ENCODE measurements at regions not wholly inside any gene's neighbourhood (a gene's known extent, or its start where the extent isn't known, plus 50 kb on each side); places are given as distances from the start of the nearest gene placed in this dataset.

- Histone ChIP-seq H3K4me2 (ENCODE audit: control insufficient read depth, extremely low read depth, insufficient read depth, low read depth, low read length) (no peak overlapping the region), H3K79me2 (ENCODE audit: control insufficient read depth, insufficient read depth, low read length) (no peaks in the 10 kb centered on the region), H3K27ac (ENCODE audit: control insufficient read depth, insufficient read depth, low read length) (no peak overlapping the region), H2AFZ (ENCODE audit: control insufficient read depth, low read length) (no peak overlapping the region), H4K20me1 (ENCODE audit: control insufficient read depth, extremely low read depth, insufficient read depth, low read length) (no peaks in the 10 kb centered on the region), H3K9me1 (ENCODE audit: control insufficient read depth, extremely low read depth, insufficient read depth, low read length) (no peaks in the 10 kb centered on the region), H3K36me3 (ENCODE audit: control insufficient read depth in 2 of 2, extremely low read depth in 1 of 2, insufficient read depth in 2 of 2, low read length in 2 of 2) (no peaks in the 10 kb centered on the region), H3K9ac (ENCODE audit: control insufficient read depth, extremely low read depth, insufficient read depth, low read length) (no peak overlapping the region), H3K27me3 (ENCODE audit: control insufficient read depth, extremely low read depth, insufficient read depth, low read length) (no peaks in the 10 kb centered on the region), H3K4me1 (ENCODE audit: control insufficient read depth, extremely low read depth, insufficient read depth, low read length) (no peaks in the 10 kb centered on the region), H3K9me3 (ENCODE audit: control insufficient read depth, low read depth, low read length) (no peaks in the 10 kb centered on the region), H3K4me3 (ENCODE audit: control insufficient read depth in 2 of 3, extremely low read depth in 1 of 3, insufficient read depth in 2 of 3, low read depth in 1 of 3, low read length in 3 of 3) (no peak overlapping the region)
- TF ChIP-seq EZH2 (IDR thresholded peaks at IDR 0.05; ENCODE audit: low read length), result no peak
- no peak for FAIRE-seq
- dilution Hi-C loops (cut with MboI; ENCODE audit: extremely low pct_ligation_motif_present, low sequenced_read_pairs), result no loop called here
- DNase-seq (ENCODE audit: low read depth, low spot score), result no peak
Measured at GRCh38 chr7:86320889-86321288, 322.8 kb upstream of the GRM3 start.

GRCh38 chr7:86320341-86320740, 323.4 kb upstream of the GRM3 start:
- Histone ChIP-seq H3K9me3 (ENCODE audit: control insufficient read depth, low read depth, low read length) (no peaks in the 10 kb centered on the region), H3K4me1 (ENCODE audit: control insufficient read depth, extremely low read depth, insufficient read depth, low read length) (no peaks in the 10 kb centered on the region), H3K36me3 (ENCODE audit: control insufficient read depth in 2 of 2, extremely low read depth in 1 of 2, insufficient read depth in 2 of 2, low read length in 2 of 2) (no peaks in the 10 kb centered on the region), H3K9me1 (ENCODE audit: control insufficient read depth, extremely low read depth, insufficient read depth, low read length) (no peaks in the 10 kb centered on the region), H3K27ac (ENCODE audit: control insufficient read depth, insufficient read depth, low read length) (no peak overlapping the region), H3K79me2 (ENCODE audit: control insufficient read depth, insufficient read depth, low read length) (no peaks in the 10 kb centered on the region), H2AFZ (ENCODE audit: control insufficient read depth, low read length) (no peak overlapping the region), H3K4me2 (ENCODE audit: control insufficient read depth, extremely low read depth, insufficient read depth, low read depth, low read length) (no peak overlapping the region), H4K20me1 (ENCODE audit: control insufficient read depth, extremely low read depth, insufficient read depth, low read length) (no peaks in the 10 kb centered on the region), H3K4me3 (ENCODE audit: control insufficient read depth in 2 of 3, extremely low read depth in 1 of 3, insufficient read depth in 2 of 3, low read depth in 1 of 3, low read length in 3 of 3) (no peak overlapping the region), H3K9ac (ENCODE audit: control insufficient read depth, extremely low read depth, insufficient read depth, low read length) (no peak overlapping the region), H3K27me3 (ENCODE audit: control insufficient read depth, extremely low read depth, insufficient read depth, low read length) (no peaks in the 10 kb centered on the region)
- DNase-seq (ENCODE audit: low read depth, low spot score) (no peak), FAIRE-seq (no peak)
- dilution Hi-C loops (cut with MboI; ENCODE audit: extremely low pct_ligation_motif_present, low sequenced_read_pairs), result no loop called here
- TF ChIP-seq EZH2 (IDR thresholded peaks at IDR 0.05; ENCODE audit: low read length) (no peak), CTCF (optimal IDR thresholded peaks at IDR 0.05 in 1 of 3, IDR thresholded peaks at IDR 0.05 in 1 of 3, conservative IDR thresholded peaks at IDR 0.05 in 1 of 3; ENCODE audit: extremely low read depth in 1 of 3, insufficient read depth in 2 of 3, low read length in 3 of 3) (no peak)

- dilution Hi-C loops (cut with MboI; ENCODE audit: extremely low pct_ligation_motif_present, low sequenced_read_pairs), result no loop called here
- Histone ChIP-seq H3K9me1 (ENCODE audit: control insufficient read depth, extremely low read depth, insufficient read depth, low read length) (no peaks in the 10 kb centered on the region), H3K4me1 (ENCODE audit: control insufficient read depth, extremely low read depth, insufficient read depth, low read length) (no peaks in the 10 kb centered on the region), H3K4me2 (ENCODE audit: control insufficient read depth, extremely low read depth, insufficient read depth, low read depth, low read length) (no peak overlapping the region), H3K27ac (ENCODE audit: control insufficient read depth, insufficient read depth, low read length) (no peak overlapping the region), H3K4me3 (ENCODE audit: control insufficient read depth in 2 of 3, extremely low read depth in 1 of 3, insufficient read depth in 2 of 3, low read depth in 1 of 3, low read length in 3 of 3) (no peak overlapping the region), H2AFZ (ENCODE audit: control insufficient read depth, low read length) (no peak overlapping the region), H3K36me3 (ENCODE audit: control insufficient read depth in 2 of 2, extremely low read depth in 1 of 2, insufficient read depth in 2 of 2, low read length in 2 of 2) (no peaks in the 10 kb centered on the region), H3K27me3 (ENCODE audit: control insufficient read depth, extremely low read depth, insufficient read depth, low read length) (no peaks in the 10 kb centered on the region), H4K20me1 (ENCODE audit: control insufficient read depth, extremely low read depth, insufficient read depth, low read length) (no peaks in the 10 kb centered on the region), H3K9me3 (ENCODE audit: control insufficient read depth, low read depth, low read length) (no peaks in the 10 kb centered on the region), H3K79me2 (ENCODE audit: control insufficient read depth, insufficient read depth, low read length) (no peaks in the 10 kb centered on the region), H3K9ac (ENCODE audit: control insufficient read depth, extremely low read depth, insufficient read depth, low read length) (no peak overlapping the region)
- DNase-seq (ENCODE audit: low read depth, low spot score) (no peak), FAIRE-seq (no peak)
- TF ChIP-seq CTCF (optimal IDR thresholded peaks at IDR 0.05 in 1 of 3, IDR thresholded peaks at IDR 0.05 in 1 of 3, conservative IDR thresholded peaks at IDR 0.05 in 1 of 3; ENCODE audit: extremely low read depth in 1 of 3, insufficient read depth in 2 of 3, low read length in 3 of 3) (no peak), EZH2 (IDR thresholded peaks at IDR 0.05; ENCODE audit: low read length) (no peak)
Measured at GRCh38 chr7:86313842-86314241, 329.9 kb upstream of the GRM3 start.

All from keratinocyte (primary cell).